Skeletal muscle tissue (tissue), 3 donors: ENCODE measurements at regions not wholly inside any gene's neighbourhood (a gene's known extent, or its start where the extent isn't known, plus 50 kb on each side); places are given as distances from the start of the nearest gene placed in this dataset.
"Not testable (repeated sequence)": the region's sequence is repeated elsewhere in the genome, so short reads cannot be mapped to it uniquely, and the experiment has no call there.

ENCODE experiments used
- H3K27ac ChIP-seq: one replicate; pipeline ENCODE4 v1.7.0; 2013; ENCODE audit warnings: mild to moderate bottlenecking, low read depth, low read length, inconsistent platforms
- H3K27me3 ChIP-seq, 3 donors: one replicate each; pipeline ENCODE4 v1.7.0; 2013; ENCODE audit warnings: low read length in 3 of 3; ENCODE audit not compliant: control insufficient read depth in 3 of 3, insufficient read depth in 3 of 3
- H3K36me3 ChIP-seq, 3 donors: one replicate each; pipeline ENCODE4 v1.7.0; 2013; ENCODE audit warnings: low read length in 3 of 3; ENCODE audit not compliant: control insufficient read depth in 3 of 3, insufficient read depth in 3 of 3
- H3K4me1 ChIP-seq, 3 donors: one replicate each; pipeline ENCODE4 v1.7.0; 2013; ENCODE audit warnings: low read length in 3 of 3, mild to moderate bottlenecking in 3 of 3; ENCODE audit not compliant: control insufficient read depth in 3 of 3, insufficient read depth in 3 of 3
- H3K4me3 ChIP-seq, 3 donors: one replicate each; pipeline ENCODE4 v1.7.0; 2013; ENCODE audit warnings: low read length in 3 of 3
- H3K9ac ChIP-seq, 3 donors: one replicate each; pipeline ENCODE4 v1.7.0; 2013; ENCODE audit warnings: low read length in 3 of 3, mild to moderate bottlenecking in 3 of 3, moderate library complexity in 2 of 3, low read depth in 1 of 3
- H3K9me3 ChIP-seq, 3 donors: one replicate each; pipeline ENCODE4 v1.7.0; 2013; ENCODE audit warnings: low read length in 3 of 3; ENCODE audit not compliant: control insufficient read depth in 3 of 3
- donor health status: Osteomylitis.

GRCh38 chr5:92637247-92637646 is 943.8 kb downstream of the NR2F1-AS1 start:
- H3K4me3 ChIP-seq: no peak overlapping the region
- no peaks in the 10 kb centered on the region for H3K27me3 ChIP-seq
- H3K27ac ChIP-seq: no peak overlapping the region
- no peaks in the 10 kb centered on the region for H3K9me3 ChIP-seq
- no peak overlapping the region for H3K9ac ChIP-seq
- H3K36me3 ChIP-seq: no peaks in the 10 kb centered on the region
- H3K4me1 ChIP-seq: no peaks in the 10 kb centered on the region

GRCh38 chr5:92635001-92635461 is 946.0 kb downstream of the NR2F1-AS1 start:
- Histone ChIP-seq H3K9me3 (no peaks in the 10 kb centered on the region), H3K27ac (no peak overlapping the region), H3K36me3 (no peaks in the 10 kb centered on the region), H3K4me1 (no peaks in the 10 kb centered on the region), H3K9ac (no peak overlapping the region), H3K4me3 (no peak overlapping the region), H3K27me3 (no peaks in the 10 kb centered on the region)

- Histone ChIP-seq H3K27ac (no peak overlapping the region), H3K9ac (no peak overlapping the region), H3K4me1 (no peaks in the 10 kb centered on the region), H3K9me3 (no peaks in the 10 kb centered on the region), H3K36me3 (no peaks in the 10 kb centered on the region), H3K4me3 (no peak overlapping the region), H3K27me3 (no peaks in the 10 kb centered on the region)
These were observed 947.0 kb downstream of the NR2F1-AS1 start for GRCh38 chr5:92633875-92634487.

- H3K9ac ChIP-seq: no peak overlapping the region
- no peak overlapping the region for H3K27ac ChIP-seq
- no peaks in the 10 kb centered on the region for H3K9me3 ChIP-seq
- no peaks in the 10 kb centered on the region for H3K4me1 ChIP-seq
- H3K4me3 ChIP-seq: no peak overlapping the region
- H3K36me3 ChIP-seq: no peaks in the 10 kb centered on the region
- no peaks in the 10 kb centered on the region for H3K27me3 ChIP-seq
These were observed 947.8 kb downstream of the NR2F1-AS1 start for GRCh38 chr5:92633176-92633575.

- not testable (repeated sequence) for H3K4me1 ChIP-seq, H3K27ac ChIP-seq, H3K27me3 ChIP-seq, H3K36me3 ChIP-seq, H3K9me3 ChIP-seq, H3K4me3 ChIP-seq, H3K9ac ChIP-seq
These were observed 949.8 kb downstream of the NR2F1-AS1 start for GRCh38 chr5:92631237-92631701.

GRCh38 chr5:92629574-92629973 is 951.4 kb downstream of the NR2F1-AS1 start:
- Histone ChIP-seq H3K9ac (no peak overlapping the region), H3K4me1 (no peaks in the 10 kb centered on the region)

GRCh38 chr5:92629000-92629399 is 952.0 kb downstream of the NR2F1-AS1 start:
- no peaks in the 10 kb centered on the region for H3K27me3 ChIP-seq
- no peak overlapping the region for H3K9ac ChIP-seq
- no peaks in the 10 kb centered on the region for H3K9me3 ChIP-seq
- no peak overlapping the region for H3K4me3 ChIP-seq
- H3K36me3 ChIP-seq: no peaks in the 10 kb centered on the region
- no peaks in the 10 kb centered on the region for H3K4me1 ChIP-seq
- H3K27ac ChIP-seq: no peak overlapping the region

More at GRCh38 chr5:92629574-92629973, 951.4 kb downstream of the NR2F1-AS1 start:
- H3K27ac ChIP-seq: no peak overlapping the region
- no peaks in the 10 kb centered on the region for H3K9me3 ChIP-seq
- H3K4me3 ChIP-seq: no peak overlapping the region
- H3K36me3 ChIP-seq: no peaks in the 10 kb centered on the region
- H3K27me3 ChIP-seq: no peaks in the 10 kb centered on the region

- no peaks in the 10 kb centered on the region for H3K9me3 ChIP-seq
- no peak overlapping the region for H3K27ac ChIP-seq
- no peak overlapping the region for H3K9ac ChIP-seq
- H3K4me3 ChIP-seq: no peak overlapping the region
- no peaks in the 10 kb centered on the region for H3K27me3 ChIP-seq
- H3K4me1 ChIP-seq: no peaks in the 10 kb centered on the region
- no peaks in the 10 kb centered on the region for H3K36me3 ChIP-seq
These were observed 953.8 kb downstream of the NR2F1-AS1 start for GRCh38 chr5:92627186-92627585.

- Histone ChIP-seq H3K27ac (no peak overlapping the region), H3K4me3 (no peak overlapping the region), H3K9ac (no peak overlapping the region), H3K4me1 (no peaks in the 10 kb centered on the region), H3K9me3 (no peaks in the 10 kb centered on the region), H3K27me3 (no peaks in the 10 kb centered on the region), H3K36me3 (no peaks in the 10 kb centered on the region)
These were observed 964.9 kb downstream of the NR2F1-AS1 start for GRCh38 chr5:92616085-92616484.

- Histone ChIP-seq H3K9me3 (no peaks in the 10 kb centered on the region), H3K4me3 (no peak overlapping the region), H3K9ac (no peak overlapping the region), H3K4me1 (no peaks in the 10 kb centered on the region), H3K36me3 (no peaks in the 10 kb centered on the region), H3K27ac (no peak overlapping the region), H3K27me3 (no peaks in the 10 kb centered on the region)
These were observed 967.5 kb downstream of the NR2F1-AS1 start for GRCh38 chr5:92613546-92613945.
